ENCODE measurements at regions not wholly inside any gene's neighbourhood (a gene's known extent, or its start where the extent isn't known, plus 50 kb on each side); places are given as distances from the start of the nearest gene placed in this dataset.

GRCh38 chrX:145623453-145623852, 194.2 kb upstream of the SLITRK2 start:
- 58 to 80% methylated on average over 1 of the region's 1 CpG for WGBS, 2 donors
- Histone ChIP-seq H3K4me3 (no peak overlapping the region), H3K27ac (no peak overlapping the region), H3K27me3 (no peaks in the 10 kb centered on the region), H3K9me3 (no peaks in the 10 kb centered on the region), H3K4me1 (no peaks in the 10 kb centered on the region), H3K36me3 (no peaks in the 10 kb centered on the region)
- no peak for DNase-seq
- FAIRE-seq: no peak
- intact Hi-C loops (cut with DNase I): no loop called here
- no peak for ATAC-seq
- TF ChIP-seq CTCF (IDR thresholded peaks at IDR 0.05): no peak

GRCh38 chrX:145630081-145630480, 187.5 kb upstream of the SLITRK2 start:
- ATAC-seq: no peak
- peak in 1 of 6 donors; percentile 19 for DNase-seq
- no peaks in the 10 kb centered on the region for H3K9me3 ChIP-seq
- no peaks in the 10 kb centered on the region for H3K27me3 ChIP-seq
- WGBS, 2 donors: 82 to 90% methylated on average over 21 of the region's 21 CpGs
- FAIRE-seq: no peak
- no peaks in the 10 kb centered on the region for H3K36me3 ChIP-seq
- no peaks in the 10 kb centered on the region for H3K4me1 ChIP-seq
- TF ChIP-seq CTCF (IDR thresholded peaks at IDR 0.05): no peak
- intact Hi-C loops (cut with DNase I): no loop called here
- no peak overlapping the region for H3K27ac ChIP-seq
- no peak overlapping the region for H3K4me3 ChIP-seq

- no peak for ATAC-seq
- no peak overlapping the region for H3K27ac ChIP-seq
- WGBS, 2 donors: 88 to 94% methylated on average over 39 to 40 of the region's 40 CpGs
- no peak for TF ChIP-seq CTCF (IDR thresholded peaks at IDR 0.05)
- no peak overlapping the region for H3K4me3 ChIP-seq
- no peaks in the 10 kb centered on the region for H3K4me1 ChIP-seq
- peak in 2 of 6 donors; percentile 47 to 51 for DNase-seq
- intact Hi-C loops (cut with DNase I): no loop called here
- H3K36me3 ChIP-seq: no peaks in the 10 kb centered on the region
- no peak for FAIRE-seq
- H3K9me3 ChIP-seq: no peaks in the 10 kb centered on the region
- peaks cover 0 to 3% (median 0%) of the 10 kb centered on the region in 4 donors for H3K27me3 ChIP-seq
Measured at GRCh38 chrX:145630806-145631435, 186.7 kb upstream of the SLITRK2 start.

- no peaks in the 10 kb centered on the region for H3K4me1 ChIP-seq
- no peak overlapping the region for H3K27ac ChIP-seq
- ATAC-seq: no peak
- H3K9me3 ChIP-seq: no peaks in the 10 kb centered on the region
- H3K36me3 ChIP-seq: no peaks in the 10 kb centered on the region
- no peak overlapping the region for H3K4me3 ChIP-seq
- DNase-seq: peak in 1 of 6 donors; percentile 45
- FAIRE-seq: no peak
- peaks cover 0 to 5% (median 0%) of the 10 kb centered on the region in 4 donors for H3K27me3 ChIP-seq
- 85 to 92% methylated on average over 29 of the region's 29 CpGs for WGBS, 2 donors
- intact Hi-C loops (cut with DNase I): no loop called here
- no peak for TF ChIP-seq CTCF (IDR thresholded peaks at IDR 0.05)
Measured at GRCh38 chrX:145631461-145631951, 186.1 kb upstream of the SLITRK2 start.

- intact Hi-C loops (cut with DNase I): no loop called here
- Histone ChIP-seq H3K36me3 (no peaks in the 10 kb centered on the region), H3K27ac (no peak overlapping the region), H3K27me3 (peaks cover 0 to 5% (median 0%) of the 10 kb centered on the region in 4 donors), H3K4me3 (no peak overlapping the region), H3K4me1 (no peaks in the 10 kb centered on the region), H3K9me3 (no peaks in the 10 kb centered on the region)
- ATAC-seq (no peak), DNase-seq (no peak), FAIRE-seq (no peak)
- 70 to 72% methylated on average over 5 of the region's 5 CpGs for WGBS, 2 donors
- TF ChIP-seq CTCF (IDR thresholded peaks at IDR 0.05): no peak
Measured at GRCh38 chrX:145654486-145654885, 163.1 kb upstream of the SLITRK2 start.

Measured in pancreas (tissue), 10 donors.